Mesothelial cell of epicardium (in vitro differentiated cells): ENCODE measurements at regions not wholly inside any gene's neighbourhood (a gene's known extent, or its start where the extent isn't known, plus 50 kb on each side); places are given as distances from the start of the nearest gene placed in this dataset.

ENCODE experiments used
- DNase-seq, 2 experiments: peaks; one replicate each; pipeline ENCODE4 v3.0.0; 2021; ENCODE audit warnings: low spot score in 2 of 2; ENCODE audit not compliant: unreplicated experiment in 2 of 2
- H3K27ac Mint-ChIP-seq: 2 replicates; pipeline ENCODE4 v1.8.0; 2021; ENCODE audit warnings: mixed read lengths
- H3K27me3 Mint-ChIP-seq: 2 replicates; pipeline ENCODE4 v1.8.0; 2021; ENCODE audit warnings: low read depth, mixed read lengths
- H3K36me3 Mint-ChIP-seq: 2 replicates; pipeline ENCODE4 v1.8.0; 2021; ENCODE audit warnings: mixed read lengths
- H3K4me1 Mint-ChIP-seq: 2 replicates; pipeline ENCODE4 v1.8.0; 2021; ENCODE audit warnings: mixed read lengths
- H3K4me3 Mint-ChIP-seq: 2 replicates; pipeline ENCODE4 v1.8.0; 2021; ENCODE audit warnings: mild to moderate bottlenecking, moderate library complexity, mixed read lengths
- H3K9me3 Mint-ChIP-seq: 2 replicates; pipeline ENCODE4 v1.8.0; 2021; ENCODE audit warnings: mixed read lengths
- TF ChIP-seq, protein P1 (sequence below): fragments of 200-600 bp; sonication (generic); IDR thresholded peaks from one replicate; pipeline ENCODE4 v1.5.0; 2021; ENCODE audit warnings: antibody characterized with exemption; ENCODE audit not compliant: unreplicated experiment

DNA sequence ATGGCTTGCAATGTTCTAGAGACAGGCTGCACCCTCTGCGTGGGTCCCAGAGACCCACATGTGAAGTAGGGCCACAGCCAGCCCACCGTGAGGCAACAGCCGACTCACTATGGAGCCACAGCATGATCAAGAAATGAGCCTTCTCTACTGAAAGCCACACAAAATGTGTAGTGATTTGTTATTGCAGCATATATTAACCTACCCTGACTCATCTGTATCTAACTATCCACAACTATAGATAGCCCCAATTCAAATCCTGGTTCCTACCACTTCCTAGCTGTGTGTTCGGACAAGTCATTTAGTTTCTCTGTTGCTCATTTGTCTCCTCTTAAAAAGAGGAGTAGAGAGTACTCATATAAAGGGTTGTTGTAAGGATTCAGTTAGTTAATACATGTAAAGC lies 1152.3 kb downstream of the BCL11B start:
- Mint-ChIP-seq H3K4me3 (no peak overlapping the region), H3K9me3 (no peaks in the 10 kb centered on the region), H3K36me3 (no peaks in the 10 kb centered on the region), H3K27ac (no peak overlapping the region), H3K27me3 (peaks cover 24% of the 10 kb centered on the region), H3K4me1 (no peaks in the 10 kb centered on the region)
- DNase-seq: no peak
- TF ChIP-seq, protein P1, sequence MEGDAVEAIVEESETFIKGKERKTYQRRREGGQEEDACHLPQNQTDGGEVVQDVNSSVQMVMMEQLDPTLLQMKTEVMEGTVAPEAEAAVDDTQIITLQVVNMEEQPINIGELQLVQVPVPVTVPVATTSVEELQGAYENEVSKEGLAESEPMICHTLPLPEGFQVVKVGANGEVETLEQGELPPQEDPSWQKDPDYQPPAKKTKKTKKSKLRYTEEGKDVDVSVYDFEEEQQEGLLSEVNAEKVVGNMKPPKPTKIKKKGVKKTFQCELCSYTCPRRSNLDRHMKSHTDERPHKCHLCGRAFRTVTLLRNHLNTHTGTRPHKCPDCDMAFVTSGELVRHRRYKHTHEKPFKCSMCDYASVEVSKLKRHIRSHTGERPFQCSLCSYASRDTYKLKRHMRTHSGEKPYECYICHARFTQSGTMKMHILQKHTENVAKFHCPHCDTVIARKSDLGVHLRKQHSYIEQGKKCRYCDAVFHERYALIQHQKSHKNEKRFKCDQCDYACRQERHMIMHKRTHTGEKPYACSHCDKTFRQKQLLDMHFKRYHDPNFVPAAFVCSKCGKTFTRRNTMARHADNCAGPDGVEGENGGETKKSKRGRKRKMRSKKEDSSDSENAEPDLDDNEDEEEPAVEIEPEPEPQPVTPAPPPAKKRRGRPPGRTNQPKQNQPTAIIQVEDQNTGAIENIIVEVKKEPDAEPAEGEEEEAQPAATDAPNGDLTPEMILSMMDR: no peak

DNA sequence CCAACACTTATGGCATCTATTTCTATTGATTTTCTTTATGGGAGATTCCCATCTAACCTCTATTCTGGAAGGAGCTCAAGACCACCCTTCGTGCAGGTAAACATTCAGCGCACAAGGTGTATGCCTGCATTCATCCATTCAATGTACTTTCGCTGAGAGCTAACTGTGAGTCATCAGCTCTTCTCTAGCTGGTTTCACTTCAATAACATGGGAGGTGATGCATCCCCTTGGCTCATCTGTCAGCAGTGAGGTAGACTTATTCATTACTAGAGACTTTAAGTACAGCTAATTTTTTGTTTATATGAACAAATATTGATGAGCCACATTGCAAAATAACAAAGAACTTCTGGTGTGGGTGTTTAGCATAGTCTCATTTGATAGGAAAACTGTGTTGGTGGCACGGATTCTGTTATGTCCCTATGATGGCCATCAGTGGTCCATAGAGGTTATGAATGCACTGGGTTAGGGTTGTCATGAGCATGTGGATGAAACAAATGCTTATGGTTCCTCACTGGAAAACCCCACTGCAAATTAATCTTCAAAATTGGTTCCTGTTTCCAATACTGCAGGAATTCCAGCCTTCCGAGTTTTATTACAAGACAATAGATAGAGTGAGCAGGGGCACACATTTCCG lies 1151.0 kb downstream of the BCL11B start:
- Mint-ChIP-seq H3K9me3 (peaks cover 4% of the 10 kb centered on the region), H3K27ac (no peak overlapping the region), H3K36me3 (no peaks in the 10 kb centered on the region), H3K4me1 (no peaks in the 10 kb centered on the region), H3K4me3 (no peak overlapping the region), H3K27me3 (peaks cover 24% of the 10 kb centered on the region)
- no peak for DNase-seq
- TF ChIP-seq, protein P1: no peak

DNA sequence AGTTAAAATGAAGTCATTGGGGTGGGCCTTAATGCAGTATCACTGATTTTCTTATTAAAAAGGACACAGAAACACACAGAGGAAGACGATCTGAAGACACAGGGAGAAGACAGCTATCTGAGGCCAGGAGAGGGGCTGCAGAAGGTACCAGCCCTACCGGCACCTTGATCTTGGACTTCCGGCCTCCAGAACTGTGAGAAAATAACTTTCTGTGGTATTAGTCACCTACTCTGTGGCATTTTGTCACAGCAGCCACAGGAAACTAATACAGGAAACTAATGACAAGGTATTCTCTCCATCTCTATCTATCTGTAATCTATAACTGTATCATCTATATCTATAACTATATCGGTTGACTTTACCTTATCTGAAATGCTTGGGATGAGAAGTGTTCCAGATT lies 1149.5 kb downstream of the BCL11B start:
- Mint-ChIP-seq H3K27ac (no peak overlapping the region), H3K4me3 (no peak overlapping the region), H3K36me3 (no peaks in the 10 kb centered on the region), H3K9me3 (peaks cover 4% of the 10 kb centered on the region), H3K27me3 (peaks cover 19% of the 10 kb centered on the region), H3K4me1 (no peaks in the 10 kb centered on the region)
- TF ChIP-seq, protein P1: no peak
- no peak for DNase-seq

DNA sequence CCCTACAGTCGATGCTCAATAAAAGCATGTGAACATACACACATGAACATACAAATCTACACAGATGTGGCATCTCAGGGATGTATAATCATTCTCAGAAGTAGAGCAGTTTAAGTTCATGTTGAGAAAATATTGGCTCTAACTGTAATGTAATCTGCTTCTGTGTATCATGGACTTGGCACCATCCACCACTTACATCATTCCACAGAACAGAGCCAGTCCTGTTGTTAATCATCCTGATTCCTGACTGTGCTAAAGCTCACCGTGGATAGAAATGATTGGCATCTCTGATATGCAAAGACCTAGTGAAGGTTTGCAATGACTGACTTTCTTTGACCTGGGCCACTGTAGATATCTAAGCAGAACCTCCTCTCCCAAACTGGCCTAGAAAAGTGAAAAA lies 1141.3 kb downstream of the BCL11B start:
- H3K4me1 Mint-ChIP-seq: peaks cover 14% of the 10 kb centered on the region
- no peaks in the 10 kb centered on the region for H3K9me3 Mint-ChIP-seq
- TF ChIP-seq, protein P1: no peak
- no peak overlapping the region for H3K27ac Mint-ChIP-seq
- no peak for DNase-seq
- H3K36me3 Mint-ChIP-seq: no peaks in the 10 kb centered on the region
- peaks cover 50% of the 10 kb centered on the region for H3K27me3 Mint-ChIP-seq
- H3K4me3 Mint-ChIP-seq: no peak overlapping the region

DNA sequence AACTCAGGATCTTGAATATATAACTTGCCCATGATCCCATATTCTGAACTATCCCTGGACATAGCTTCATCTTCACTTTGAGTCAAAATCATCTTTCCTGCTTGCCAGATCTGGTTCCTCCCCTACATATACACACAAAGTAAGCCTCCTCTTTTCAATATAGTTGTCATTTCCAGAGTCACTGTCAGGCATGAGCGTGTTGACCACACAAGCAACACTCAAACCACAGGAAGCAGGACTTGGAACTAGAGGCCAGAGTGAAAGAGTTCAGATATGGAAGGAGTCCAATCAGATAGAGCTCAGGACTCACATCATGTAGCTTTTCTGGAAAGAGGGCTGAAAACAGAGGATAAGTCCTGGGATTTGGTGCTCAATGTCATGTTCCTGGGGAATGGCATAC lies 1140.6 kb downstream of the BCL11B start:
- Mint-ChIP-seq H3K4me3 (no peak overlapping the region), H3K4me1 (peaks cover 21% of the 10 kb centered on the region), H3K36me3 (no peaks in the 10 kb centered on the region), H3K27ac (no peak overlapping the region), H3K27me3 (peaks cover 57% of the 10 kb centered on the region), H3K9me3 (no peaks in the 10 kb centered on the region)
- no peak for DNase-seq
- TF ChIP-seq, protein P1: no peak

DNA sequence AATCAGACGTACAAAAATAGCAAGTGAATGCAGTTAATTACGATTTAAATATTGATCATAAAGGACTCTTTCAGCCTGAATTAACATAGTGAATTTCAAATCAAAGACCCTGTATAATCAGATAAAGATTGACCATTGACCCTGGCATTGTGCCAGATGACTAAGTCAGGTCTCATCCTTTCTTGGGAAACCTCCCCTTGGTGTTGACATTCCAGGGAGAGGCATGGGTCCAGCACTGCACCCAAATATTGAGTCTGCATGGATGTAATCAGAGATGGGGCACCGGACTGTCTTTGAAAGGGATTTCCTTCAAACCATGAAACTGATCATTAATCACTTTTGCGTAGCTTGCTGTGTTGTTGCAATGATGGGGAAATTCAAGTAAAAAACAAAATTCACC lies 1138.2 kb downstream of the BCL11B start:
- TF ChIP-seq, protein P1: no peak
- Mint-ChIP-seq H3K36me3 (no peaks in the 10 kb centered on the region), H3K9me3 (no peaks in the 10 kb centered on the region), H3K4me1 (peaks cover 44% of the 10 kb centered on the region), H3K4me3 (no peak overlapping the region), H3K27me3 (peaks cover 46% of the 10 kb centered on the region), H3K27ac (no peak overlapping the region)
- no peak for DNase-seq
